Vagina (tissue), 2 donors: ENCODE measurements at regions not wholly inside any gene's neighbourhood (a gene's known extent, or its start where the extent isn't known, plus 50 kb on each side); places are given as distances from the start of the nearest gene placed in this dataset.

Experiments used
- POLR2A ChIP-seq, 2 donors: fragments of 450-650 bp; IDR thresholded peaks; one replicate each; pipeline ENCODE4 v1.6.1; 2017; ENCODE audit warnings: antibody characterized with exemption in 2 of 2, mild to moderate bottlenecking in 2 of 2, moderate library complexity in 2 of 2
- POLR2AphosphoS5 ChIP-seq, 2 donors: sonication (generic); formaldehyde crosslinking; IDR thresholded peaks; one replicate each; pipeline ENCODE4 v1.9.0; 2017; ENCODE audit warnings: antibody characterized with exemption in 2 of 2, mild to moderate bottlenecking in 2 of 2, low read depth in 1 of 2; ENCODE audit not compliant: insufficient read depth in 1 of 2
- TF ChIP-seq, protein P1 (sequence below), 3 experiments: fragments of 450-650 bp in 2 of 3; fragments of 200-600 bp in 1 of 3; sonication (generic) in 1 of 3; IDR thresholded peaks; one replicate each; pipeline ENCODE4 v1.5.1; 2017 to 2019; ENCODE audit warnings: antibody characterized with exemption in 3 of 3, mild to moderate bottlenecking in 2 of 3, moderate library complexity in 2 of 3

DNA sequence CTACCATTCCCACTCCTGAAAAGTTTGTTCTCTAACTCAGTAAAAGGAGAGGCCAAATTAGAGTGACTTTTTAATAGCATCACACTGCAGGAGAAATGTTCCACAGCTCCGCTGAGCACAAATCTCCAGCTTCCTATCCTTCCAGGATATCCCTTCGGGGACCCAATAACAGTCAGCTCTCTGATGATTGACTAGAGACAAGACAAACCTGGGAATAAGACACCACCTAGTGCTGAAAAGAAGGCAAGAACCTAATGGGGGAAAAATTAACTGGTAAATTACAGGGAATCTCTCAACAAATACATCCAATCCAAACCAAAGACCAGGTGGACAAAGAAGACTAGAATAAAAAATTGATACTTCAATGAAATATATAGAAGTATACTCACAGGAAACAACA lies 977.1 kb upstream of the SOX11 start:
- TF ChIP-seq, protein P1, sequence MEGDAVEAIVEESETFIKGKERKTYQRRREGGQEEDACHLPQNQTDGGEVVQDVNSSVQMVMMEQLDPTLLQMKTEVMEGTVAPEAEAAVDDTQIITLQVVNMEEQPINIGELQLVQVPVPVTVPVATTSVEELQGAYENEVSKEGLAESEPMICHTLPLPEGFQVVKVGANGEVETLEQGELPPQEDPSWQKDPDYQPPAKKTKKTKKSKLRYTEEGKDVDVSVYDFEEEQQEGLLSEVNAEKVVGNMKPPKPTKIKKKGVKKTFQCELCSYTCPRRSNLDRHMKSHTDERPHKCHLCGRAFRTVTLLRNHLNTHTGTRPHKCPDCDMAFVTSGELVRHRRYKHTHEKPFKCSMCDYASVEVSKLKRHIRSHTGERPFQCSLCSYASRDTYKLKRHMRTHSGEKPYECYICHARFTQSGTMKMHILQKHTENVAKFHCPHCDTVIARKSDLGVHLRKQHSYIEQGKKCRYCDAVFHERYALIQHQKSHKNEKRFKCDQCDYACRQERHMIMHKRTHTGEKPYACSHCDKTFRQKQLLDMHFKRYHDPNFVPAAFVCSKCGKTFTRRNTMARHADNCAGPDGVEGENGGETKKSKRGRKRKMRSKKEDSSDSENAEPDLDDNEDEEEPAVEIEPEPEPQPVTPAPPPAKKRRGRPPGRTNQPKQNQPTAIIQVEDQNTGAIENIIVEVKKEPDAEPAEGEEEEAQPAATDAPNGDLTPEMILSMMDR (IDR thresholded peaks at IDR 0.05), result no peak
- TF ChIP-seq POLR2AphosphoS5 (IDR thresholded peaks at IDR 0.05; ENCODE audit: insufficient read depth in 1 of 2, low read depth in 1 of 2), result no peak
- TF ChIP-seq POLR2A (IDR thresholded peaks at IDR 0.05), result no peak
